HG03342 (cell line): ENCODE measurements at regions not wholly inside any gene's neighbourhood (a gene's known extent, or its start where the extent isn't known, plus 50 kb on each side); places are given as distances from the start of the nearest gene placed in this dataset.
"Not testable (repeated sequence)": the region's sequence is repeated elsewhere in the genome, so short reads cannot be mapped to it uniquely, and the experiment has no call there.

ENCODE experiments used
- ATAC-seq: cut with Tn5 transposase; IDR thresholded peaks from one replicate; pipeline ENCODE4 v1.9.1; 2021; ENCODE audit warnings: mild to moderate bottlenecking, moderate library complexity; ENCODE audit not compliant: unreplicated experiment

GRCh38 chr3:188972310-188972709, 199.5 kb upstream of the TPRG1 start:
- ATAC-seq = no peak

- no peak for ATAC-seq
Observed at GRCh38 chr3:188974856-188975599, 196.7 kb upstream of the TPRG1 start.

- no peak for ATAC-seq
Observed at GRCh38 chr3:188975600-188976314, 196.0 kb upstream of the TPRG1 start.

- no peak for ATAC-seq
Observed at GRCh38 chr3:188976407-188976806, 195.4 kb upstream of the TPRG1 start.

- ATAC-seq = no peak
Observed at GRCh38 chr3:188978421-188979171, 193.2 kb upstream of the TPRG1 start.

- ATAC-seq = no peak
Observed at GRCh38 chr3:188979248-188979647, 192.5 kb upstream of the TPRG1 start.

GRCh38 chr3:188979669-188980310, 192.0 kb upstream of the TPRG1 start:
- no peak for ATAC-seq

- no peak for ATAC-seq
Observed at GRCh38 chr3:188993181-188993580, 178.6 kb upstream of the TPRG1 start.

GRCh38 chr3:189001559-189001958, 170.2 kb upstream of the TPRG1 start:
- no peak for ATAC-seq

GRCh38 chr3:189003410-189003809, 168.4 kb upstream of the TPRG1 start:
- ATAC-seq = no peak

GRCh38 chr3:189013224-189013888, 158.4 kb upstream of the TPRG1 start:
- no peak for ATAC-seq

GRCh38 chr3:189014526-189014925, 157.2 kb upstream of the TPRG1 start:
- ATAC-seq = no peak

- ATAC-seq = not testable (repeated sequence)
Observed at GRCh38 chr3:189022576-189023466, 148.9 kb upstream of the TPRG1 start.

- no peak for ATAC-seq
Observed at GRCh38 chr3:189025866-189026265, 145.9 kb upstream of the TPRG1 start.

GRCh38 chr3:189027626-189028155, 144.1 kb upstream of the TPRG1 start:
- ATAC-seq = no peak

- ATAC-seq = no peak
Observed at GRCh38 chr3:189038773-189039745, 132.7 kb upstream of the TPRG1 start.

GRCh38 chr3:189040656-189041335, 131.0 kb upstream of the TPRG1 start:
- no peak for ATAC-seq
